Nephron progenitor cell (in vitro differentiated cells): ENCODE measurements at regions not wholly inside any gene's neighbourhood (a gene's known extent, or its start where the extent isn't known, plus 50 kb on each side); places are given as distances from the start of the nearest gene placed in this dataset.
"Not testable (repeated sequence)": the region's sequence is repeated elsewhere in the genome, so short reads cannot be mapped to it uniquely, and the experiment has no call there.

Source experiments
- DNase-seq: peaks from one replicate; pipeline ENCODE4 v3.0.0; 2021
- H3K27ac Mint-ChIP-seq: 2 replicates; pipeline ENCODE4 v1.8.0; 2021; ENCODE audit warnings: mild to moderate bottlenecking, moderate library complexity, mixed read lengths
- H3K27me3 Mint-ChIP-seq: 2 replicates; pipeline ENCODE4 v1.8.0; 2021; ENCODE audit warnings: mild to moderate bottlenecking, low read depth, mixed read lengths; ENCODE audit not compliant: poor library complexity
- H3K36me3 Mint-ChIP-seq: 2 replicates; pipeline ENCODE4 v1.8.0; 2021; ENCODE audit warnings: low read depth, mixed read lengths
- H3K4me1 Mint-ChIP-seq: 2 replicates; pipeline ENCODE4 v1.8.0; 2021; ENCODE audit warnings: mixed read lengths
- H3K4me3 Mint-ChIP-seq: 2 replicates; pipeline ENCODE4 v1.8.0; 2021; ENCODE audit warnings: mild to moderate bottlenecking, moderate library complexity, mixed read lengths
- H3K9me3 Mint-ChIP-seq: 2 replicates; pipeline ENCODE4 v1.8.0; 2021; ENCODE audit warnings: mild to moderate bottlenecking, moderate library complexity, mixed read lengths
- TF ChIP-seq, protein P1 (sequence below): fragments of 200-600 bp; sonication (generic); IDR thresholded peaks from 2 replicates; pipeline ENCODE4 v1.5.0; 2021; ENCODE audit warnings: antibody characterized with exemption

DNA sequence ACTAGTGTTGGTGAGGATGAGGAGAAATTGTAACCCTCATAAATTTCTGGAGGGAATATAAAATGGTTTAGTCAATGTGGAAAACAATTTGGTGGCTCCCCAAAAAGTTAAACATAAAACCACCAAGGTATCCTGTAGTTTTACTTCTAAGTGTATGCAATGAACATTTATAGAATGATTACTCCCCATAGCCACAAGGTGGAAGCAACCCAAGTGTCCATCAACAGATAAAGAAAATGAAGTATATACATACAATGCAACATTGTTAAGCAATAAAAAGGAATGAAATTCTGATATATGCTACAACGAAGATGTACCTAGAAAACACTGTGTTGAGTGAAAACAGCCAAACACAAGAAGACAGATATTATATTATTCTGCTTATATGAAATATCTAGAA lies 569.1 kb upstream of the GRID2 start:
- Mint-ChIP-seq H3K9me3 (no peaks in the 10 kb centered on the region), H3K36me3 (no peaks in the 10 kb centered on the region), H3K4me3 (no peak overlapping the region), H3K4me1 (no peaks in the 10 kb centered on the region), H3K27ac (no peak overlapping the region), H3K27me3 (no peaks in the 10 kb centered on the region)
- no peak for DNase-seq
- TF ChIP-seq, protein P1, sequence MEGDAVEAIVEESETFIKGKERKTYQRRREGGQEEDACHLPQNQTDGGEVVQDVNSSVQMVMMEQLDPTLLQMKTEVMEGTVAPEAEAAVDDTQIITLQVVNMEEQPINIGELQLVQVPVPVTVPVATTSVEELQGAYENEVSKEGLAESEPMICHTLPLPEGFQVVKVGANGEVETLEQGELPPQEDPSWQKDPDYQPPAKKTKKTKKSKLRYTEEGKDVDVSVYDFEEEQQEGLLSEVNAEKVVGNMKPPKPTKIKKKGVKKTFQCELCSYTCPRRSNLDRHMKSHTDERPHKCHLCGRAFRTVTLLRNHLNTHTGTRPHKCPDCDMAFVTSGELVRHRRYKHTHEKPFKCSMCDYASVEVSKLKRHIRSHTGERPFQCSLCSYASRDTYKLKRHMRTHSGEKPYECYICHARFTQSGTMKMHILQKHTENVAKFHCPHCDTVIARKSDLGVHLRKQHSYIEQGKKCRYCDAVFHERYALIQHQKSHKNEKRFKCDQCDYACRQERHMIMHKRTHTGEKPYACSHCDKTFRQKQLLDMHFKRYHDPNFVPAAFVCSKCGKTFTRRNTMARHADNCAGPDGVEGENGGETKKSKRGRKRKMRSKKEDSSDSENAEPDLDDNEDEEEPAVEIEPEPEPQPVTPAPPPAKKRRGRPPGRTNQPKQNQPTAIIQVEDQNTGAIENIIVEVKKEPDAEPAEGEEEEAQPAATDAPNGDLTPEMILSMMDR = no peak

- not testable (repeated sequence) for H3K36me3 Mint-ChIP-seq, DNase-seq, H3K4me1 Mint-ChIP-seq, H3K4me3 Mint-ChIP-seq, H3K9me3 Mint-ChIP-seq, H3K27me3 Mint-ChIP-seq, H3K27ac Mint-ChIP-seq
Observed at GRCh38 chr4:91738831-91739230, 564.9 kb upstream of the GRID2 start.

DNA sequence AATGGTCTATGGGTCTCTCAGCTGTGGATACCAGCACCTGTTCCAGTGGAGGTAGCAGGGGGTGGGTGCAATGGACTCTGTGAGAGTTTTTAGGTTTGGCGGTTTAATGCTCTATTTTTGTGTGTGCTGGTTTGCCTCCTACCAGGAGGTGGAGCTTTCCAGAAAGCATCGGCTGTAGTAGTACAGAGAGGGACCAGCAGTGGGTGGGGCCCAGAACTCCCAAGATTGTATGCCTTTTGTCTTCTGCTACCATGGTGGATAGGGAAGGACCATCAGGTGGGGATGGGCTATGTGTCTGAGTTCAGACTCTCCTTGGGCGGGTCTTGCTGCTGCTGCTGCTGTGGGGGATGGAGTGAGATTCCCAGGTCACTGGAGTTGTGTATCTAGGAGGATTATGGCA lies 557.2 kb upstream of the GRID2 start:
- Mint-ChIP-seq H3K27ac (no peak overlapping the region), H3K4me3 (no peak overlapping the region), H3K27me3 (no peaks in the 10 kb centered on the region), H3K4me1 (no peaks in the 10 kb centered on the region), H3K9me3 (peaks cover 13% of the 10 kb centered on the region), H3K36me3 (no peaks in the 10 kb centered on the region)
- TF ChIP-seq, protein P1 = no peak
- DNase-seq = no peak

DNA sequence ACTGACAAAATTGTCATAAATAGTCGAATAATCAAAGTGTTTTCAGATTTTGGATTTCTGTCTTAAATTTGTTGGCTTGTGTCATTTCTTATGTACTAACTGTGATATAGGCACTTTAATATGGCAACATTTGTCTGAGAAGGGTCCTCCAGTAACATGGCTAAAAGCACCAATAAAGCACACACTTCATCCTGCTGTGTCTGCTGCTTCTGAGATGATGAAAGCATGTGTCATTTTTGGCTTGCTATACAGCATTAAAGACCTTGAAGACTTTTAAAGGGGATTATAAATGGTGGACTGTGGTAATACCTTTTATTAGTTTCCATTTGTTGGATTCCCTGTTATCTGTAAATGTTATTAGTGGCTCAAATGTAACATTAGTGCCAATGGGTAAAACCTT lies 551.8 kb upstream of the GRID2 start:
- no peak overlapping the region for H3K4me3 Mint-ChIP-seq
- no peak for DNase-seq
- H3K9me3 Mint-ChIP-seq = no peaks in the 10 kb centered on the region
- TF ChIP-seq, protein P1 = no peak
- H3K4me1 Mint-ChIP-seq = peaks cover 19% of the 10 kb centered on the region
- H3K27me3 Mint-ChIP-seq = no peaks in the 10 kb centered on the region
- H3K27ac Mint-ChIP-seq = no peak overlapping the region
- H3K36me3 Mint-ChIP-seq = no peaks in the 10 kb centered on the region

GRCh38 chr4:91754716-91755115 lies 549.0 kb upstream of the GRID2 start:
- Mint-ChIP-seq H3K27me3 (no peaks in the 10 kb centered on the region), H3K27ac (no peak overlapping the region), H3K4me3 (no peak overlapping the region), H3K36me3 (no peaks in the 10 kb centered on the region), H3K9me3 (no peaks in the 10 kb centered on the region), H3K4me1 (peaks cover 22% of the 10 kb centered on the region)
- no peak for DNase-seq
- TF ChIP-seq, protein P1 = no peak

DNA sequence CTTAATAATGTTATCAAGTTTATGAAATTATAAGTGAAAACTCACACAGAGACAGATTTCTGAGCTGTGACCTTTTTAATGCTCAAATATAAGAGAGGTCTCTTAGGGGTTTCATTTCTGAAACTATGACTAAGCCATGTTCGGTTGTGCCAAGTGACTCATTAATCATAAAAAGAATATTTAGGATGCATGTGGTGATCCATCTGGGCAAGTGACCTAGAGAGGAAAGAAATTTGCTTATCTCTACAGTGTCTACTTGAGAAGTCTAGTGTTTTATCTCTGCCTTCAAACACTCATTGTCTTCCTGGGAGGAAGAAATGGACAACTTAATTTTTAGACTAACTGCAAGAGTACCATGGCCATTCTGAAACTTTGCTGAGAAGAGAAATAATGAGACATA lies 545.3 kb upstream of the GRID2 start:
- no peaks in the 10 kb centered on the region for H3K9me3 Mint-ChIP-seq
- no peak overlapping the region for H3K4me3 Mint-ChIP-seq
- H3K27me3 Mint-ChIP-seq = no peaks in the 10 kb centered on the region
- TF ChIP-seq, protein P1 = no peak
- peaks cover 22% of the 10 kb centered on the region for H3K4me1 Mint-ChIP-seq
- no peaks in the 10 kb centered on the region for H3K36me3 Mint-ChIP-seq
- H3K27ac Mint-ChIP-seq = no peak overlapping the region
- DNase-seq = no peak
